Left lung (tissue), 4 donors: ENCODE measurements at regions not wholly inside any gene's neighbourhood (a gene's known extent, or its start where the extent isn't known, plus 50 kb on each side); places are given as distances from the start of the nearest gene placed in this dataset.

ENCODE experiments used
- ATAC-seq: fragments of 200-7000 bp; cut with Tn5 transposase; one replicate; pipeline ENCODE4 v1.9.1; 2020; ENCODE audit warnings: moderate library complexity
- DNase-seq, 4 donors: peaks; one replicate each; pipeline ENCODE4 v3.0.0-alpha.2; 2013 to 2020
- H3K27ac ChIP-seq, 2 donors: fragments of 200-600 bp; sonication (generic) in 1 of 2; one replicate each; pipeline versions ENCODE4 v1.5.0 to v1.8.0; 2020 to 2021
- H3K27me3 ChIP-seq, 2 donors: fragments of 200-600 bp; sonication (generic) in 1 of 2; one replicate each; pipeline versions ENCODE4 v1.5.0 to v1.8.0; 2020 to 2021
- H3K36me3 ChIP-seq, 2 donors: fragments of 200-600 bp; sonication (generic) in 1 of 2; one replicate each; pipeline versions ENCODE4 v1.5.0 to v1.8.0; 2020 to 2021
- H3K4me1 ChIP-seq, 2 donors: fragments of 200-600 bp; one replicate each; pipeline ENCODE4 v1.8.0; 2021
- H3K4me3 ChIP-seq, 2 donors: fragments of 200-600 bp; sonication (generic) in 1 of 2; one replicate each; pipeline versions ENCODE4 v1.5.0 to v1.8.0; 2020 to 2021; ENCODE audit warnings: mild to moderate bottlenecking in 1 of 2
- H3K9me3 ChIP-seq, 2 donors: fragments of 200-600 bp; sonication (generic) in 1 of 2; one replicate each; pipeline versions ENCODE4 v1.5.0 to v1.8.0; 2020 to 2021
- CTCF ChIP-seq, 2 donors: fragments of 200-600 bp; sonication (generic) in 1 of 2; IDR thresholded peaks; one replicate each; pipeline versions ENCODE4 v1.5.0 to v1.8.0; 2021; ENCODE audit warnings: antibody characterized with exemption in 2 of 2
- intact Hi-C, 2 donors: fragments of 100-400 bp; cut with DNase I; formaldehyde crosslinking; loops; one replicate each; pipeline versions ENCODE4 v1.11.2 to v1.14.2; 2022
- donor health status: DM: no; HTN: yes; CAD: no.
- donor health status: DM: no; HTN: no; CAD: no.

- Histone ChIP-seq H3K27me3 (peaks cover 0 to 11% of the 10 kb centered on the region in 2 donors), H3K4me1 (no peaks in the 10 kb centered on the region), H3K9me3 (peaks cover 0 to 23% of the 10 kb centered on the region in 2 donors), H3K27ac (no peak overlapping the region), H3K4me3 (no peak overlapping the region), H3K36me3 (no peaks in the 10 kb centered on the region)
- no peak for TF ChIP-seq CTCF (IDR thresholded peaks at IDR 0.05)
- DNase-seq, result no peak
- no peak for ATAC-seq
- intact Hi-C loops, result no loop called here
Observed at GRCh38 chr20:51244466-51244865, 221.6 kb upstream of the KCNG1 start.

- Histone ChIP-seq H3K27me3 (no peaks in the 10 kb centered on the region), H3K4me3 (no peak overlapping the region), H3K27ac (no peak overlapping the region), H3K4me1 (no peaks in the 10 kb centered on the region), H3K36me3 (no peaks in the 10 kb centered on the region), H3K9me3 (peaks cover 0 to 22% of the 10 kb centered on the region in 2 donors)
- DNase-seq (no peak), ATAC-seq (no peak)
- intact Hi-C loops, result no loop called here
- no peak for TF ChIP-seq CTCF (IDR thresholded peaks at IDR 0.05)
Observed at GRCh38 chr20:51238675-51239305, 215.9 kb upstream of the KCNG1 start.

GRCh38 chr20:51237791-51238190, 214.9 kb upstream of the KCNG1 start:
- DNase-seq (no peak), ATAC-seq (no peak)
- H3K4me1 ChIP-seq, result no peaks in the 10 kb centered on the region
- H3K27me3 ChIP-seq, result peaks cover 0 to 4% of the 10 kb centered on the region in 2 donors
- H3K9me3 ChIP-seq, result peaks cover 0 to 14% of the 10 kb centered on the region in 2 donors
- no peaks in the 10 kb centered on the region for H3K36me3 ChIP-seq
- H3K4me3 ChIP-seq, result no peak overlapping the region
- no peak for TF ChIP-seq CTCF (IDR thresholded peaks at IDR 0.05)
- intact Hi-C loops, result no loop called here
- no peak overlapping the region for H3K27ac ChIP-seq

GRCh38 chr20:51237278-51237677, 214.4 kb upstream of the KCNG1 start:
- Histone ChIP-seq H3K9me3 (peaks cover 0 to 8% of the 10 kb centered on the region in 2 donors), H3K27ac (no peak overlapping the region), H3K27me3 (peaks cover 0 to 4% of the 10 kb centered on the region in 2 donors), H3K36me3 (no peaks in the 10 kb centered on the region), H3K4me3 (no peak overlapping the region), H3K4me1 (no peaks in the 10 kb centered on the region)
- DNase-seq (no peak), ATAC-seq (no peak)
- TF ChIP-seq CTCF (IDR thresholded peaks at IDR 0.05), result no peak
- intact Hi-C loops, result no loop called here

GRCh38 chr20:51236421-51236820, 213.5 kb upstream of the KCNG1 start:
- Histone ChIP-seq H3K27ac (no peak overlapping the region), H3K4me3 (no peak overlapping the region), H3K4me1 (no peaks in the 10 kb centered on the region), H3K27me3 (peaks cover 0 to 10% of the 10 kb centered on the region in 2 donors), H3K9me3 (no peaks in the 10 kb centered on the region), H3K36me3 (no peaks in the 10 kb centered on the region)
- no peak for TF ChIP-seq CTCF (IDR thresholded peaks at IDR 0.05)
- intact Hi-C loops, result no loop called here
- no peak for DNase-seq
- ATAC-seq, result no peak
